ENCODE measurements at regions not wholly inside any gene's neighbourhood (a gene's known extent, or its start where the extent isn't known, plus 50 kb on each side); places are given as distances from the start of the nearest gene placed in this dataset.

DNA sequence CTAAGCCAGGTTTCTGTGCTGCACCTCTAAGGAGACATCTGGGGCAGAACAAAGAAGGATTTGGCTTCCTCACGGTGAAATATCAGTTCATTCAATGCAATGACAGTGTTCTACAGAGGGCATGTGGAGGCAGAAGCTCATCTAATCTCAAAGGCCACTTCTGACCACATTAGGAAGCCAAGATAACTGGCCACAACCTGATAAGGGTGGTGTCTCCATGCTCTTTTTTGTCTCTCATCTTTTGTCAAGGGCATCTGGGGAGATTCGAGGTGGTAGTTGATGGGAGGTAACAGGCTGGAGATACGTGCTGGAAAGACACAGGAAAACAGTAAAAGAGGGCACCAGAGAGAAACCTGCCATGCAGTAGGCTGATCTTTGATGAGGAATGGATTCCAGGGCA is 303.9 kb downstream of the LRATD1 start:
- CTCF ChIA-PET, result no interaction called here
- no peaks in the 10 kb centered on the region for H3K27me3 ChIP-seq (ENCODE audit: insufficient read depth, low read length)
- POLR2A ChIA-PET, result no interaction called here

More for the DNA sequence above, 303.9 kb downstream of the LRATD1 start:
- Histone ChIP-seq H3K27ac (ENCODE audit: low read depth, low read length) (no peak overlapping the region), H3K4me2 (ENCODE audit: low read length) (no peak overlapping the region), H4K20me1 (ENCODE audit: insufficient read depth) (no peaks in the 10 kb centered on the region), H3K9me2 (ENCODE audit: insufficient read depth) (no peaks in the 10 kb centered on the region), H3K4me1 (ENCODE audit: control insufficient read depth in 1 of 2, insufficient read depth in 2 of 2, low read length in 2 of 2) (no peaks in the 10 kb centered on the region), H3K36me3 (ENCODE audit: control insufficient read depth in 1 of 2, insufficient read depth in 2 of 2, low read length in 2 of 2) (no peaks in the 10 kb centered on the region), H3K9ac (ENCODE audit: low read length) (no peak overlapping the region), H3K9me3 (ENCODE audit: control insufficient read depth in 1 of 2, insufficient read depth in 1 of 2, low read depth in 1 of 2, low read length in 2 of 2) (no peaks in the 10 kb centered on the region), H3K79me2 (ENCODE audit: insufficient read depth, low read length) (no peaks in the 10 kb centered on the region), H3K4me3 (replicated peaks in 1 of 2; ENCODE audit: low read depth in 1 of 2, low read length in 2 of 2) (no peak overlapping the region), H2AFZ (ENCODE audit: low read depth, low read length, poor library complexity, severe bottlenecking) (no peak overlapping the region)
- no peak for ATAC-seq
- no peak for DNase-seq (ENCODE audit: low read depth, low spot score)
- intact Hi-C loops (cut with micrococcal nuclease), result no loop called here
- RAD21 ChIA-PET (ENCODE audit: low non-redundant PET in 1 of 2, low total read pairs in 2 of 2, uncharacterized antibody in 2 of 2, unreplicated experiment in 2 of 2), result no interaction called here
- TF ChIP-seq, protein P1, sequence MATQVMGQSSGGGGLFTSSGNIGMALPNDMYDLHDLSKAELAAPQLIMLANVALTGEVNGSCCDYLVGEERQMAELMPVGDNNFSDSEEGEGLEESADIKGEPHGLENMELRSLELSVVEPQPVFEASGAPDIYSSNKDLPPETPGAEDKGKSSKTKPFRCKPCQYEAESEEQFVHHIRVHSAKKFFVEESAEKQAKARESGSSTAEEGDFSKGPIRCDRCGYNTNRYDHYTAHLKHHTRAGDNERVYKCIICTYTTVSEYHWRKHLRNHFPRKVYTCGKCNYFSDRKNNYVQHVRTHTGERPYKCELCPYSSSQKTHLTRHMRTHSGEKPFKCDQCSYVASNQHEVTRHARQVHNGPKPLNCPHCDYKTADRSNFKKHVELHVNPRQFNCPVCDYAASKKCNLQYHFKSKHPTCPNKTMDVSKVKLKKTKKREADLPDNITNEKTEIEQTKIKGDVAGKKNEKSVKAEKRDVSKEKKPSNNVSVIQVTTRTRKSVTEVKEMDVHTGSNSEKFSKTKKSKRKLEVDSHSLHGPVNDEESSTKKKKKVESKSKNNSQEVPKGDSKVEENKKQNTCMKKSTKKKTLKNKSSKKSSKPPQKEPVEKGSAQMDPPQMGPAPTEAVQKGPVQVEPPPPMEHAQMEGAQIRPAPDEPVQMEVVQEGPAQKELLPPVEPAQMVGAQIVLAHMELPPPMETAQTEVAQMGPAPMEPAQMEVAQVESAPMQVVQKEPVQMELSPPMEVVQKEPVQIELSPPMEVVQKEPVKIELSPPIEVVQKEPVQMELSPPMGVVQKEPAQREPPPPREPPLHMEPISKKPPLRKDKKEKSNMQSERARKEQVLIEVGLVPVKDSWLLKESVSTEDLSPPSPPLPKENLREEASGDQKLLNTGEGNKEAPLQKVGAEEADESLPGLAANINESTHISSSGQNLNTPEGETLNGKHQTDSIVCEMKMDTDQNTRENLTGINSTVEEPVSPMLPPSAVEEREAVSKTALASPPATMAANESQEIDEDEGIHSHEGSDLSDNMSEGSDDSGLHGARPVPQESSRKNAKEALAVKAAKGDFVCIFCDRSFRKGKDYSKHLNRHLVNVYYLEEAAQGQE (IDR thresholded peaks at IDR 0.05; ENCODE audit: low read depth), result no peak
- no peak for TF ChIP-seq EGR1 (IDR thresholded peaks at IDR 0.05; ENCODE audit: low read depth)
- TF ChIP-seq CBX3 (IDR thresholded peaks at IDR 0.05; ENCODE audit: low read depth), result no peak
- TF ChIP-seq CEBPB (IDR thresholded peaks at IDR 0.05; ENCODE audit: low read depth), result no peak
- no peak for TF ChIP-seq EZH2 (IDR thresholded peaks at IDR 0.05)
- TF ChIP-seq, protein P2, sequence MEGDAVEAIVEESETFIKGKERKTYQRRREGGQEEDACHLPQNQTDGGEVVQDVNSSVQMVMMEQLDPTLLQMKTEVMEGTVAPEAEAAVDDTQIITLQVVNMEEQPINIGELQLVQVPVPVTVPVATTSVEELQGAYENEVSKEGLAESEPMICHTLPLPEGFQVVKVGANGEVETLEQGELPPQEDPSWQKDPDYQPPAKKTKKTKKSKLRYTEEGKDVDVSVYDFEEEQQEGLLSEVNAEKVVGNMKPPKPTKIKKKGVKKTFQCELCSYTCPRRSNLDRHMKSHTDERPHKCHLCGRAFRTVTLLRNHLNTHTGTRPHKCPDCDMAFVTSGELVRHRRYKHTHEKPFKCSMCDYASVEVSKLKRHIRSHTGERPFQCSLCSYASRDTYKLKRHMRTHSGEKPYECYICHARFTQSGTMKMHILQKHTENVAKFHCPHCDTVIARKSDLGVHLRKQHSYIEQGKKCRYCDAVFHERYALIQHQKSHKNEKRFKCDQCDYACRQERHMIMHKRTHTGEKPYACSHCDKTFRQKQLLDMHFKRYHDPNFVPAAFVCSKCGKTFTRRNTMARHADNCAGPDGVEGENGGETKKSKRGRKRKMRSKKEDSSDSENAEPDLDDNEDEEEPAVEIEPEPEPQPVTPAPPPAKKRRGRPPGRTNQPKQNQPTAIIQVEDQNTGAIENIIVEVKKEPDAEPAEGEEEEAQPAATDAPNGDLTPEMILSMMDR (IDR thresholded peaks at IDR 0.05 in 2 of 3, conservative IDR thresholded peaks at IDR 0.05 in 1 of 3; ENCODE audit: borderline replicate concordance in 1 of 3, insufficient read depth in 1 of 3, low read depth in 2 of 3, low read length in 2 of 3), result no peak
- TF ChIP-seq, protein P3, sequence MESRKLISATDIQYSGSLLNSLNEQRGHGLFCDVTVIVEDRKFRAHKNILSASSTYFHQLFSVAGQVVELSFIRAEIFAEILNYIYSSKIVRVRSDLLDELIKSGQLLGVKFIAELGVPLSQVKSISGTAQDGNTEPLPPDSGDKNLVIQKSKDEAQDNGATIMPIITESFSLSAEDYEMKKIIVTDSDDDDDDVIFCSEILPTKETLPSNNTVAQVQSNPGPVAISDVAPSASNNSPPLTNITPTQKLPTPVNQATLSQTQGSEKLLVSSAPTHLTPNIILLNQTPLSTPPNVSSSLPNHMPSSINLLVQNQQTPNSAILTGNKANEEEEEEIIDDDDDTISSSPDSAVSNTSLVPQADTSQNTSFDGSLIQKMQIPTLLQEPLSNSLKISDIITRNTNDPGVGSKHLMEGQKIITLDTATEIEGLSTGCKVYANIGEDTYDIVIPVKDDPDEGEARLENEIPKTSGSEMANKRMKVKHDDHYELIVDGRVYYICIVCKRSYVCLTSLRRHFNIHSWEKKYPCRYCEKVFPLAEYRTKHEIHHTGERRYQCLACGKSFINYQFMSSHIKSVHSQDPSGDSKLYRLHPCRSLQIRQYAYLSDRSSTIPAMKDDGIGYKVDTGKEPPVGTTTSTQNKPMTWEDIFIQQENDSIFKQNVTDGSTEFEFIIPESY (IDR thresholded peaks at IDR 0.05; ENCODE audit: extremely low read depth, insufficient replicate concordance, low read length), result no peak
- TF ChIP-seq ZNF274 (IDR thresholded peaks at IDR 0.05; ENCODE audit: low read depth, low read length), result no peak
- TF ChIP-seq EZH2phosphoT487 (IDR thresholded peaks at IDR 0.05; ENCODE audit: borderline replicate concordance), result no peak
- no peak for TF ChIP-seq RAD21 (IDR thresholded peaks at IDR 0.05; ENCODE audit: low read depth)
- TF ChIP-seq, protein P4, sequence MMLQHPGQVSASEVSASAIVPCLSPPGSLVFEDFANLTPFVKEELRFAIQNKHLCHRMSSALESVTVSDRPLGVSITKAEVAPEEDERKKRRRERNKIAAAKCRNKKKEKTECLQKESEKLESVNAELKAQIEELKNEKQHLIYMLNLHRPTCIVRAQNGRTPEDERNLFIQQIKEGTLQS (IDR thresholded peaks at IDR 0.05), result no peak
- no peak for TF ChIP-seq SIN3A (IDR thresholded peaks at IDR 0.05; ENCODE audit: low read depth)
- no TSS peak for BruUV-seq (replicated peaks)
